ENCODE measurements at regions not wholly inside any gene's neighbourhood (a gene's known extent, or its start where the extent isn't known, plus 50 kb on each side); places are given as distances from the start of the nearest gene placed in this dataset.
"Not testable (repeated sequence)": the region's sequence is repeated elsewhere in the genome, so short reads cannot be mapped to it uniquely, and the experiment has no call there.

DNA sequence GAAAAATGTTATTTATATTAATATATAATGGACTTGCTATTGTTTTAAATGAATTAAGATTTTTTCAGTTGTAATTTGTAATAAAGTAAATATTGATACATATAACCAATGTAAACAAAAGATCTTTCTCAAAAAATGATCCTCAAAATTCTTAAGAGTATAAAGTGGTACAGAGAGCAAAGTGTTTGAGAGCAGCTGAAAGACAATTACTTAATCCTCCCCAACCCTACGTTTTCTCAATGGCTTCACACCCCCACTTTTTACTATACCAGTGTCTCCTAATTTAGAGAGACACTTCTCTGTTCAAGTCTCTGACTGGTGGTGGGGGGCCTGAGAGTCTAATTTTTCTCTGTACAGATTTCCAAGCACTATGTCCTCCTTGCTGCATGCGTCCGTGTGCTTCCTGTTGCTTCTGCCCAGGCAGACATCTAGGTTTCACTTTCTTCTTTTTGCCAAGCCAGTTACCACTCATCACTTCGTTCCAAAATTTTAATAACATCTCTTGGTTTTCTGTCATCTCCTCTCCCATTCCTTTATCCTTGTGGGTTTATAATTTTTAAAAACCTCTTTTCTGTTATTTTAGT is 276.3 kb upstream of the DNAJC19 start:
- DNase-seq (ENCODE audit: low spot score): peak; percentile 29

DNA sequence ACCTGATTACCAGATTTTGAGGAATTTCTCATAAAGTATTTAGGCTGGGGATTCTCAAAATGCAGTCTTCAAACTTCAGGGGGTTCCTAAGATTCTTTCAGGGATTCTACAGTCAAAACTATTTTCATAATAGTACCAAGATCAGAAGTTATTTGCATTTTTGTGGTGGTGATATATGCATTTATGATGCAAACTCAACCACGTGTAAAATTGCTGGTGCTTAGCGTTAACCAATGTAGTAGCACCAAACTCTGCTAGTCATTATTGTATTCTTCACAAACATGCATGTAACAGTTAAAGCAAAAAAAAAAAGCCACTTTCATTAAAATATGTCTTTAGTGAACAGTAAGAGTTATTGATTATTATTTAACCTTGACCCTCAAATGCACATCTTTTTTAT is 274.9 kb upstream of the DNAJC19 start:
- DNase-seq (ENCODE audit: low spot score): no peak

DNA sequence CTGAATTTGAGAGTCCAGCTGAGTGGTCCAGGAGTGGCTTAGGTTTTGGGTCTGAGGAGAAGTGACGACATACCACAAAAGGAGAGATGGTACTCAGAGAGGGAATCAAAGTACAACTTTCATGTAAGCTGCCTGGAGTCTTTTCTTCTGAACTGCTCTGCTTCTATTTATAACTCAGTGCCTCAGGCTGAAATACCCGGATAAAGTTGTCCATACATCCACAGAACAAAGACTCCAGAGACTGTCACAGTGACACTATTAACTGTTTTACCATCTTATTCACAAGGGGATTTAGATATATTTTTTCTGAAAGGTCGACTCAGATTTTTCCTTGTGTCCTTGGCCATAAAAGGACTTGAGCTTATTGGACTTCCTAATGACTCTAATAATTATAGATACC is 264.3 kb upstream of the DNAJC19 start:
- no peak for DNase-seq (ENCODE audit: low spot score)

DNA sequence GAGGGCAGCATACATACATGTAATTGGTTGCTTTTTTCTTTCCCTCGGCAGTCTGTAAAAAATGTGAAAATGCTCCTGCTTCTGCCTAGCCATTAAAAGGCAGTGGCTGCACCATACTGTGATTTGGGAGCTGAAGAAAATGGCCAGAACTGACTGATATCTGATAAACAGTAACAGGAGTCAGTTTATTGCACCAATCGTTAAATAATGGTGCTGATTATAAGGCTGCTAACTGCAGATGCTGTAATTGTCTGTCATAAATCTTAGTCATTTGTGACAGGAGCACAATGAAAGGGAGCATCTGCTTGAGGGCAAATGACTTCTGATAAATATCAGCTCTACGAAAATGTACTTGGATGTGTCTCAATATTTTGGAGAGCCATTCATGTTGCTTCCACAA is 263.1 kb upstream of the DNAJC19 start:
- peak; percentile 12 for DNase-seq (ENCODE audit: low spot score)

DNA sequence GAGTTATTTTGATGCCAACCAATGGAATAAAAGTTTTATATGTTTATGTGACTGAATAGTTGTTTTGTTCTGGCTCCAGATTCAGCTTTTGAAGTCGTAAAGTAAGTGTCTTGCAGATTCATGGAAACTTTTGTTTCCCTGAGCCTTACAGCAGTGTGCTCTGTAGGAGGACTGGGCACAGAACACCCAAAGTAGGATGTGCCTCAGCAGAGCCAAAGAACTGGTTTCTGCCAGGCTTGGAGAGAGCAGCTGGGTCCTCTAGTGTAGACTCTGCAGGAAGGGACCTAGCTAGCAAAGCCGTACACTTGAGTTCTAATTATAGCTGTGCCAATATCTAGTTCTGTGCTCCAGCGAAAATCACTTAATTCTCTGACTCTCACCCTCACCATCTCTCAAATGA is 261.2 kb upstream of the DNAJC19 start:
- peak; percentile 9 for DNase-seq (ENCODE audit: low spot score)

DNA sequence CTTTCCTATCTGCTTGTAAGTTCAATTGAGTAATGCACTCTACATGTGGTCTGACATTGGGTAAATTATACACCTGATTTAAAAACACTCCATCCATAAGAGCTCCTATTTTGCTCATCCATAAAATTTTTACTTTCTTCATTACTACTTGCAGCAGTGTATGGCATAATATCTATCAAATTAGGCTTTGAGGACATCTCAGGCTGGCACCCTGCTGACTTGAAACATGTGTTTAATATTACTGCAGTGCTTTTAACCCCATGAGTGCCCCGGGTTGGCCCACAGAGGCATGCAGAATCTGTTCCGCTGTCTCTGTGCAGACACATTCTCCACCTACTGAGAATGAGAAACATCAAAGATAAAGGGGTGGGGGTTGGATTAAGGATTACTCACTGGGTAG is 249.9 kb upstream of the DNAJC19 start:
- no peak for DNase-seq (ENCODE audit: low spot score)

DNA sequence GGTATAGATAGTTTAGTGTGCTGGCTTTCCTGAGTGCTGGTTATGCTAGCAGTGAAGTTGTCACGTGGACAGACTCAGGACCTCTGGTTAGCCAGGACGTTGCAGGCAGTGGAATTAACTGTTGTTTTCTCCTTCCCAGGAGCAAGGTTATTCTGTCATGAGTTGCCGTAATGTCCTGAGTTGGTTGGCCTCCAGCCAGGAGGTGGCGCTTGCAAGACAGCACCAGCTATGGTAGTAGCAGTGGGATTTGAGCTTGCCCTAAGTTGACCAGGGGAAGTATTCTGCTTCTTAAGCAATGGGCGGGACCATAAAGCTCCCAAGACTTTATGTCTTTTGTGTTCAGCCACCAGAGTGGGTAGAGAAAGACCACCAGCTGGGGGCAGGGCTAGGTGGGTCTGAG is 240.7 kb upstream of the DNAJC19 start:
- no peak for DNase-seq (ENCODE audit: low spot score)

DNA sequence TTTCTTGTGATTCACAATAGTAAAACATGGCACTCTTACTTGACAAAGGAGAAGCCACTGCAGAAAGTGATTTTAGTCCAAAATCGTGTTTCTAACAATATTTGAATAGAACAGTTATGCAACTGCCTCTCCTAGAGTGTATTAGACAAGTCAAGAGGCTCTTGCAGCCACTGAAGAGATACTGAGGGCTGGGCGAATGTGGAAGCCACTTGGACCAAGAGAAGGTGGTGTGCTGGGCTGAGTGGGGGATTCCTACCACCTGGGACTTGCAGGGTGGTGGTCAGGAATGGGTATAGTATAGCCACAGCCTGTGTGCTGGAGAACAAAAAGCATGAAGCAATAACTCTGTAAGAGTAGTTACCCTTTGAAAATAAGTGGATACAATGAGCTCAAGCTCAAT is 223.8 kb upstream of the DNAJC19 start:
- DNase-seq (ENCODE audit: low spot score): no peak

DNA sequence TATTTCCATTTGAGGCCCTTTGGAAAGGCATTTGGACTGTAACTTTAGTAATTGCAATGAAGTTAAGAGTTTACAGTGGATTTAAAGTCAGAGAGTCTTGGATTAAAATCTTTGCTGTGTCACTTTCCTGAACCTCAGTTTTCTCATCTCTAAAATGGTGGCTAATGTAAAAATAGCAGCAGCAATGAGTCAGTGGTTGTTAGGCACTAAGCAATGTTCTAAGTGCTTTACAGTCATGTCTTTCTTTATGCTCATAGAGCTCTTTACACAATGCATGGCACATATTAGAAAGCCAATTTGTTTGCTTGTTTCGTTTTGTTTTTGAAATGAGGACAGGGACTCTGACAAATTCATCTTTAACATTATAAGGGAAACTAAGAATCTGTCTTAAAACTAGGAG is 222.7 kb upstream of the DNAJC19 start:
- no peak for DNase-seq (ENCODE audit: low spot score)

DNA sequence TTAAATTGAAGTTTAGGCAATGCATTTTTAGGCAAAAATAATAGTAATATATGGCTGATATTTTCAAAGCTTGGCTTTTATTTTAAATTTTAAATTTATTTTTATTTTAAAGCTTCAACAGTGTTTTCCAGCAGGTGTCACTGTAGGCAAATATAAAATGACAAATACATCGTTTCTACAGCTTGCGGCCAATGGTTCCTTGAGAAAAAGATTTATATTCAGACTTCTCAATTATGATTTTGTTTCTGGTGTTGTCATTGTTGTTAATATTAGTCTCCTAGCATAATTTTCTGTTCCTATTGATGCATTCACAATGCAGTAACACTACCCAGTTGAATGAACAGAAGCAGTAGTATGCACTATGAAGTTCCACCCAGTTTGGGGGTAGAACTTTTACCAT is 220.7 kb upstream of the DNAJC19 start:
- peak; percentile 31 for DNase-seq (ENCODE audit: low spot score)

DNA sequence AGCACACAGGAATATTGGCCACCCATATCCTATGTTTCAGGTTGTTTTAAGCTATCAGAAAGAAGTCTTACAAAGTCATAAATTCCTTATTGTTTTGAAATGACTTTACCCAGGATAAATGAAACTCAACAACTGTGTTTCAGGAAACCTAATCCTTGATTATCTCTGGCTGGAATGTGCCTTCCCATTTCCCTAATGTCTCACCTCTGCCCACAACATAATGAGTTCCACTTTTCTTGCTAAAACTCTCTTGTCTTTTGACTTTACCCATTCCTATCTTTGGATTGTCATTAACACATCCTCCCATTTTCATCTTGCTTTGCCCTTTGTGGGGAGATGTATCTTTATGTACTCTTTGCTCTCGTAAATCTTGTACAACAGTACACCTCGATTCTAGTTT is 200.0 kb upstream of the DNAJC19 start:
- no peak for DNase-seq (ENCODE audit: low spot score)

DNA sequence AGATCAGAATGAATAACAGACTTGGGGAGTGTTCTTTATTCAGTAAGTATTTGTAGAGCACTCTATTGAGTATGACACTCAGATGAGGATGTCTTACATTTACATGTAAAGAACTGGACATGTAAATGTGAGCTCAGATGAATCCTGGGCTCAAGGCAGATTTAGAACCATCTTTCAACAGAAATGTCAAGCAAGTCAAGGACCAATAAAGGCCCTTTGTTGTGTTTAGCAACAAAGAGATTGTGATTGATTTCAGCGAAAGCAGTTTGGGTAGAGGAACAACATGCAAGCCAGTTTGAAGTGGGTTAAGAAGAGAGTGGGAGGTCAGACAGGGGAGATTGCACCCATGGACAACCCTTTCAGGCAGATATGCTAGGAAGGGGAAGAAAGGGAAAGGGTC is 194.2 kb upstream of the DNAJC19 start:
- no peak for DNase-seq (ENCODE audit: low spot score)

DNA sequence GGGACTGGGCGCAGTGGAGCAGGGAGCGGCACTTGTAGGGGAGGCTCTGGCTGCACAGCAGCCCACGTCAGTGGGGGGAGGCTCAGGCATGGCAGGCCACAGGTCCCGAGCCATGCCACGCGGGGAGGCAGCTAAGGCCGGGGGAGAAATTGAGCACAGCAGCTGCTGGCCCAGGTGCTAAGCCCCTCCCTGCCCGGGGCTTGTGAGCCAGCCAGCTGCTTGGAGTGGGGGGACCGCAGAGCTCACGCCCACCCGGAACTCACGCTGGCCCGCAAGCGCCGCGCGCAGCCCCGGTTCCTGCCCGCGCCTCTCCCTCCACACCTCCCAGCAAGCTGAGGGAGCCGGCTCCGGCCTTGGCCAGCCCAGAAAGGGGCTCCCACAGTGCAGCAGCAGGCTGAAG is 193.5 kb upstream of the DNAJC19 start:
- DNase-seq (ENCODE audit: low spot score): not testable (repeated sequence)

DNA sequence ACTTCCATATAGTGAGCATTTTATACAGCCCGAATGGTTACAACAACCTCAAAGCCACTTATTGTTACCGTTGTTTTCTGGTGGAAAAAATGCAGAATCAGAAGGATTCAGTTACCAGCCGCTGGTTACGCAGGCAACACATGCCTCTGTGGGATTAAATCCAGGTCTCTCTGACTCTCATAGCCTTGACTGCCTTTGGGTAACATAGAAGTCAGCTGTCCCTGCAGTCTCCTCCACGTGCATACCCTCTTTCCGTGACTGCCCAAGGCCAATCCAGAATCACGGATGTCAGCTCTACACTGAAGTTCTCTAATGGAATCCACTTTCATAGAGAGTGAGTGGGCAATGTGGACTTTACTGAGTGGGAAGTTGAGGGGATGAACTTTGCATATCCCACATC is 189.5 kb upstream of the DNAJC19 start:
- no peak for DNase-seq (ENCODE audit: low spot score)

DNA sequence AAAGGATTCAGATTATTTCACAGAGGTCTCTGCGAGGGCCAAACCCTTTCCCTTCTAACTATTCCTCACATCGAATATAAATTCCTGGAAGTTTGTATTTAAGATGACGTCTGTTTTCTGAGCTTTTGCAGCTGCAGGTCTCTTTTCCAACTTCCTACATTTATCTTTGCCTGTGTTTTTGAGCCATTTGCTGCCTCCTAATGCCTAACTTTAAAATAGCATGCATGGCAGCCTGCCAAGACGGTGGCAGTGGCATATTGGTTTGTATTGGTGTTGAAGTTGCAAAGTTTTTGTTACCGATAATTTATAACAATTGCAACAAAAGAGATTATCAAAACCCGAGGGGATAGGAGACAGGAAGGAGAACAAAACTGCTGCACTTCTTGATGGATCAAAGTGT is 187.1 kb upstream of the DNAJC19 start:
- DNase-seq (ENCODE audit: low spot score): peak; percentile 83

DNA sequence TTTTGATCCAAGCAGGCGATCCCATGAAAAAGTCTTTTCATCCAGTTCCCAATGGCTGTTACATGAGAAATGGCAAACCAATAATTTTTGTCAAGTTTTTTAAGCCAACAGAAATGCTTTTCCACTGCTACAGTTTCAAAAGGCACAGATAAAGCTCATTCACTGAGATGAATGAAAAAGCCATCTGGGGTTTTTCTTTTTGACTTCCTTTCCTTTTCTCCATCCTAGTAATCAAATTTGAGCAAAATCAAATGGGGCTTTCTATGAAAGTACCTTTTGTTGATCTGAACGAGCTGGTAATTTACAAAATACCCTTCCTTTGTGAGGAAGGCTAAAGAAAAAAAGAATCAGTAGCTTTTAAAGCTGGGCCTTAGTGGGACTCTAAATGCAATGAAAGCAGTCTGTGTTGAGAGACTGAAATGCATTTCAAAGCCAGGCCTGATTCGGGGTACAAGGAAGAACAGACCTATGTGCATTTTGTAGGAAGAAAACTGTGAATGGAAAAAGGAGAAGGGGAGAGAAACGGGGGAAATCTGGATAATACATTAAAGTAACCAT is 185.2 kb upstream of the DNAJC19 start:
- DNase-seq (ENCODE audit: low spot score): peak; percentile 15

DNA sequence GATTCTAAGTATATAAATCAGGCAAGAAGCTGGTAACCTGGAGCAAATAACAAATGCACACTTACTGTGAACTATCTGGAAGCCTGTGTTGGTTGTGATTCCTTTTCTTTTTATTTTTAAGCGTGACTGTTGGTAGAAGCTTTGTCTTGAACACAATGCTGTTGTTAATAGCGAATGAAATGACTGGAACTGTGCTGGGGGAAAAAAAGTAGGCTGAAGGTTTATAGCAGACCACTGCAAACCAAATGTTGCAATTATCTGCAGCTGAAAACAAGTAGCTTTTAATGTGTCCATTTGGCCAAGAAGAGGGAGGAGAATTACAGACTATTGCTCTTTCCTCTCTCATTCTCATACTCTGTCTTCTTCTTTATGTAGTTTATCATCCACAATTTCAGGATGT is 184.5 kb upstream of the DNAJC19 start:
- DNase-seq (ENCODE audit: low spot score): no peak

DNA sequence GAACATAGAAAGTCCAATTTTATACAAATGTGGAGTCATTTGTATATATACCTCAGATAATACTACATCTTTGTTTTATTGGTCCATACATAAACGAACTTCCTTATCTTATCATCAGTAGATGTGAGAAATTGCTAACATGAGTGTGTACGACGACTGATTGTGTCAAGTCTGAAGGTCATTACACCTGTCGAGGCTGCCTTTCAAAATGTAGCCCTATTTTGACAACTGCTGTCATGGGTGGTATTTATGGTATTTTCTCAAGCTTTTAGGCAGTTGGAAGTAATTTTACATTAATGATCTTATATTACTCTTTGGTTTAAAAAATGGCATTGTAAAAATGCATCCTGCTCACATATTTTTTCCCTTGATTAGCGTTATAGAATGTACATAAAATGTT is 183.7 kb upstream of the DNAJC19 start:
- DNase-seq (ENCODE audit: low spot score): no peak

DNA sequence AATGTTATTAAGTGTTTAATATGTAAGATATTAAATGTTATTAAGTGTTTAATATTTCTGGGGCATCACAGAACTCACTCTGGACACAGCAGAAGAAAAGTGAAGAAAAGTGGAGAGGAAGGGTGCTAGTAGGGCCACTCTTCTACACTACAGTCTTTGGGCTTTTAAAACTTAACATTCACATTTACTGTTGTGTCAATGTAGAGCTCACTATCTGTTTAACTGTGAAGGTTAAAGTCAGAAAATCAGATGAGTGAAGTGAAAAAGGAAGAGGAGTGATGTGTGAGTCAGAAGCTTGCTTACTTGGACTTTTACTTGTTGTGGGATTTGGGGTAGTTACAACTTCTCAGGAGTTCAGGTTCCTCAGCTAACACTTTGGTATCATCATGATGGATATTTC is 145.3 kb upstream of the DNAJC19 start:
- no peak for DNase-seq (ENCODE audit: low spot score)

DNA sequence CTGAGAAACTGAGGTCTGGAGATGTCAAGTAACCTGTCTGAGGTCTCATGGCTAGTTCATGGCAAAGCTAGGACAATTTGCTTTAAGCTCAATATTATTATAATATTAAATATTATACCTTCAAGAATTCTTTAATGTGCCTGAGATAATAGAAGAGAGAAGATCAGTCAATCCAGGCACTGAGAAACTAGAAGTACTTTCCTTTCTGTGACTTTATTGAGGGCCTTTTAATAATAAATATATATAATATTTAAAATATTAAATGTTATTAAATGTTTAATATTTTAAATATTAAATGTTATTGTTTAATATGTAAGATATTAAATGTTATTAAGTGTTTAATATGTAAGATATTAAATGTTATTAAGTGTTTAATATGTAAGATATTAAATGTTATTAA is 144.3 kb upstream of the DNAJC19 start:
- no peak for DNase-seq (ENCODE audit: low spot score)

DNA sequence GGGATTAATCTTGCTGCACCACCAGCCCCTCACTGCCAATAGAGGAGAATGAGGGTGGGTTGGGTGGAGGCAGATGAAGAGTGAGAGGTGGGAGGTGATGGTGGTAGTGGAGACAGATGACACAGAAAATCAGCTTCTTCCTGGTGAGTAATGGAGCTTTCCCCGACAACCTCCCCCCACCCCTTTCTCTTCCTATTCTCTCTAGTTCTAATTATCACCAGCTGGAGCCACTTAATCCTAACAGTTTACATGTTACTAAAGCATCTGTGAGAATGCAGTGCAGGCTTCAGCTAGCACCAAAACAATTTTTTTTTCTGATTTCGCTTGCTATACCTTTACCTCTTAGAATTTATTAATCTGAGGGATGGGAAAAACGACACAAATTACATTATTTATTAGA is 116.1 kb upstream of the DNAJC19 start:
- peak; percentile 15 for DNase-seq (ENCODE audit: low spot score)

DNA sequence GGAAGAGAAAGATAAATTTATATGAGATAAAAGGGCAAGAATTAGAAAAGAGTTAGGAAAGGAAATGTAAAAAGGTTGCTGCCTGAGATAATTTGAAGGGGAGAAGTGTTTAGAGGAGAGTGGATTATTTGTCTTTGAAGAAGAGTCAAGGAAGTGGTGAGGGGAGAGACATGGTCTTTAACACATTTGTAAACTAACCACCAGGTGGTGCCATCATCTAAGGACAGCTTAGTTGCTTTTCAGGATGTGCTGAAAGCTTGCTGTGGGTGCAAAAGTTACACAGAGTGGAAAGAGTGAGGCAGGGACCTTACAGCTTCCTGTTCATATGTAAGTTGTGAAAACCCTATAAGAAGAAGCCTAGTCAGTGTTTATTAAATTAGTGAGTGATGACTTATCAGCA is 114.1 kb upstream of the DNAJC19 start:
- no peak for DNase-seq (ENCODE audit: low spot score)

DNA sequence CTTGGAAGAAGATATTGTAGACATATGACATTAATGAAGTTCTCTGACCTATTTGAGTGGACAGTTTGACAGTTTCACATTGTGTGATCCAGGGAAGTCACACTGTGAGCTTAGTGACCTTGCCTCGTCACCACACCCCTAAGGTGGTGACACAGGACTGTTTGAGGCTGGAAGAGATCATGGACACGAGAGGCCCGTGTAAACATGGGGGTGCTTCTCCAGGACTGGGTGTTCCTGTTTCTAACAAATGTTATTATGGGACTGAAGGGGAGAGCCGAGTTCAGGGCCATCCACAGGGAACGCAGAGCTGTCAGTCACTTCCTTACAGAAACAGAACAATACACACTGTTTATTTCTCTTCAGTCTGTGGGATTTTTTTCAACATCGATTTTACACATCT is 96.5 kb upstream of the DNAJC19 start:
- no peak for DNase-seq (ENCODE audit: low spot score)

DNA sequence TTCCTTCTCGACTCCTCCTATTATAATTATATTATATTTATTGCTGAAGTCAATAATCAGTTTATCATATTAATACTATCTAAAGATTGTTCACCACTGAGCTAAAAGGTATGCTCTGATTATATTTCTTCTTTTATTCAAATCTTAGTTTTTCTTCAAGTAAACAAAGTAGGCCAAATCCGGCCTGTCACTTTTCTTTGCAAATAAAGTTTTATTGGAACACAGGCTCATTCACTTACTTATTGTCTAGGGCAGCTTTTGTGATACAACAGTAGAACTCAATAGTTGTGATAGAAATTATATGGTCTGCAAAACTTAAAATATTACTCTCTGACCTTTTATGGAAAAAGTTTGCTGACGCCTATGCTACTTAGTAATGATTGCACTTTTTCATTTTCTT is 92.4 kb upstream of the DNAJC19 start:
- no peak for DNase-seq (ENCODE audit: low spot score)

DNA sequence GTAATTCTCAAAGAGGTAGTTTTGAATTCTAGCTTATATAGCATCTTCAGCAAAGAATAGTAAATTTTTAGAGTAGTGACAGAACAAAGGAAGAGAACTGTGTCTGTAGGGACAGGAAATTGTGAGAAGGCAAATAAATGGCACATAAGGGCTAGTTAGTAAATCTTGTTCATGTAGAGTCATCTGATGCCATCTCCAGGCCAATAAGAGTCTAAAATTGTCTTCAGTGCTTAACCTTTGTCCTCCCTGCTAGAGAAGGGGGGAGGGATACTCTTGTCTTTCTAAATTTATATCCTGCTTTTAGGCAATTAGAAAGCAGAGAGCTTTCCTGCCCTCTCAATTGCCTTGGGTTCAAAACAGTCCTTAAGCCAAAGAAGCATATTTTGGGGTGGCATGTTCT is 87.0 kb upstream of the DNAJC19 start:
- no peak for DNase-seq (ENCODE audit: low spot score)
